ENCODE measurements at regions not wholly inside any gene's neighbourhood (a gene's known extent, or its start where the extent isn't known, plus 50 kb on each side); places are given as distances from the start of the nearest gene placed in this dataset.
"Not testable (repeated sequence)": the region's sequence is repeated elsewhere in the genome, so short reads cannot be mapped to it uniquely, and the experiment has no call there.

DNA sequence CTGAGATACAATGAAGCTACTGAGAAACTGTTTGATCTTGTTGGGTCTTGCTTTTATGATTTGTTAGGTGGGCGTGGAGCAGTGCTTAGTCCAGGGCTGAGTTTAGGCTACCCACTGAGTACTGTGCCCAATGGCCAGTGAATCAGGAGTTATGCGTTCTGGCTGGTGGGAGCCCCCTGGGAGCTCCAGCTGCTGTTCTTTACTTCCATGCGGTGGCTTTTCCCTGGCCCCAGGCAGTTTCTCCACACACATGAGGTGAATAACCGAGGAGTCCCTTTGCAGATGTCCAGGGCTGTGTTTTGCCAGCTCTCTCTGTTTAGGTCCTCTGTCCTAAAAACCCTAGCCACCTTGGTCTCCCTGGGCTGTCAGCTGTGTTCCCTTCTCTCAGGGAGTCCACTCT lies 106.5 kb downstream of the KLF13 start:
- no peak for DNase-seq (ENCODE audit: low read depth)

- no peak for DNase-seq (ENCODE audit: low read depth)
These were observed 106.9 kb downstream of the KLF13 start for GRCh38 chr15:31433574-31433973.

- no peak for DNase-seq (ENCODE audit: low read depth)
These were observed 107.6 kb downstream of the KLF13 start for GRCh38 chr15:31434275-31434587.

DNA sequence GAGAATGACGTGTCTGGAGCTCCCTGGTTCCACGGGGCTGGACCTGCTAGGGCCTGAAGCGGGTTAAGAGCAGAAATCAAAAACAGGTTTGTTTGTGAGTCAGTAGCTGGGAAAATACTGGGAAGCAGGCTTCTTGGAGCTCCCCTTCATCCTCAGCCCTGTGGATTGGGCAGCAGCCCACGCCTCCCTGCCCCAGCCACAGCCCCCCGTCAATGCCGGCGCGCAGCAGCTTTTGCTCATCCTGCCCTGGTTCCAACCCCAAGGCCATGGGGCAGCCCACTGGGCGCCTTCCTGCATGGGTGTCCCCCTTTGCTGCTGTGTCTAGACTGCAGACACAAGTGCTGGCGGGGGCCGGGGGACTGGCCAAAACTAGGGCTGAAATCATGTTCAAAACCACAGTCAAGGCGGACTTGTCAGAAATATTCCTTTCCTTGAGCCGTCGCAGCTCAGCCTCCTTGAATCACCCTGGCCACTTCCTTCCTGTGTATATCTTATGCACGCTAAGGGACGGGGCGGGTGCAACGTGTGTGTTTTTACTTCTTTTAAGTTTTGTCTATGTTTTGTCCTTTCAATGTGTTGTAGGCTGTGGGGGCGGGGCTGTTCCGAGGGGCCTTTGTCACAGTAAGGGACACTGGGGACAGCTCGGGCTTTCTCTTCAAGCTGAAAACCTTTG lies 108.1 kb downstream of the KLF13 start:
- DNase-seq (ENCODE audit: low read depth): peak; percentile 88

DNA sequence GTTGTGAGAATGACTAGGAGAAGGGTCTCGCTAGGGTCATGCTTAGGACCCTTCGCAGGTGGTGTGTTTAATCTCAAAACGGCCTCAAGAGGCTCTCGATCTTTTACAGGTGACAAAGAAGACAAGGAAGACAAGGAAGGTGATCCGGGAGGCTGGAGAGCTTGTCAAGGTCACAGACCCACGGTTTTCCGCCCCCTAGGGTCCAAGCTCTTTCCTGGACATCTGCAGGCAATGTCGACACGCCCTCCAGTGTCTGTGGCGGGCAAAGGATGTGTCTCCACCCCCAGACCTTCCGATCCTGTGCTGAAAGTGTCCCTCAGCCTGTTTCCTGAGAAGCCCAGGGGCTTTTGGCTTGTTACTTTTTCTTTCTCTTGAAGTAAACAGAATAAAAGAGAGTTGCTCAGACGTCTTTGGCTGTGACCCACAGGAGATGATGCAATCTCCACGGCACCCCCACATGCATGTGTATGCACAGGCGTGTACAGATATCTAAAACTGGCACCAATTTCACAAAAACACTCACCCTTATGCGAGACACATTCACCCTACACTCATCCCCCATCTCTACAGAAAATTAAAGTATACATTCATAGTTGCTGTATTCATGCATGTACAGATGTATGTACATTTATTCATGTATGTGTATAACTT lies 108.8 kb downstream of the KLF13 start:
- peak; percentile 87 for DNase-seq (ENCODE audit: low read depth)

DNA sequence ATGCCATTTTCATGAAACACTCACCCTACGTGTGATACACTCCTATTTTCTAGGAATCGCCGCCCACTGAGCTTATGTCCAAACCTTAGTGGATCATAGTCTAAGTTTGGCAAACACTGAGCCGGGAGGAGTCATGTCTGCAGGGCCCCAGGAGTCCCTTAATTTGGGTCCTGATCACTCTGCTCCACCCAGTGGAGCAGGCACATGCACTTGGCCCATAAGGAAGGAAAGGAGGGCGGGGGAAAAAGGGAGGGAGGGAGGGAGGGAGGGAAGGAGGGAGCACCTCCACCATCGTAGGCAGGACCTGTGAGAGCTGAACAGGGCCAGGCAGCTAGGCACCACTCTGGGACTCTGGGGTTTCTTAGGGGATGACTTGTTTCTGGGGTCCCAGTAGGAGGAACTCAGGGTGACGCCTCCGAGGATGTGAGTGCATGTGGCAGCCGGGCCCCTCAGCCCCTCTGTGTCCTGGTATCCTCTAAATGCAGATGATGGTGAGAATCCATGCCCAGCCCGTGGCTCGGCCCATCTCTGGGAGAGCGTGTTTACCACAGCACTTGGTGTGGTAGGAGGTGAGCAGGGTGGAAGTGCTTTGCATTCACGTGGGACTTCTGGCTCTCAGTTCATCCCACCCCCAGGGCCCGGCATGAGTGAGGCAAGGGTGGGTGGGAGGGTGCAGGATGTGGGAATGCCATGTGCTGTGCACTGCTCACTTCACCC lies 109.4 kb downstream of the KLF13 start:
- no peak for DNase-seq (ENCODE audit: low read depth)

DNA sequence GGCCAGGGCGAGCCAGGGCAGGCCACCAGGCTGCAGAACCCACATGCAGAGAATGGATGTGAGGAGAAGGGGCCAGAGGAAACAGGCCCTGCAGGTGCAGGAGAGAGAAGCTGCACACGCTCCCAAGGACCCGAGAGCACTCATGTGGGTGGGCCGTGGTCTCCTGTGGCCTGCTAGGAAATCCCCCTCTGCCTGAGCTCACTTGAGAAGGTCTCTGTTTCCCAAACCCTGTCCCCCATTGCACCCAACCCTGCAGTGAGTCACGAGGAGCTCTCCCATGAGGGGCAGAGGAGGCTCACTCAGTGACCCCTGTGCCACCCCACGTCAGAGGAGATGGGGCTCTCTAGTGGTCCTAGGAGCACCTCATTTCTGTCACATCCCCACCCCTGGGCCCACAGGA lies 111.1 kb downstream of the KLF13 start:
- no peak for DNase-seq (ENCODE audit: low read depth)

- no peak for DNase-seq (ENCODE audit: low read depth)
These were observed 112.1 kb downstream of the KLF13 start for GRCh38 chr15:31438601-31439265.

GRCh38 chr15:31439328-31439727 lies 112.7 kb downstream of the KLF13 start:
- peak; percentile 41 for DNase-seq (ENCODE audit: low read depth)

DNA sequence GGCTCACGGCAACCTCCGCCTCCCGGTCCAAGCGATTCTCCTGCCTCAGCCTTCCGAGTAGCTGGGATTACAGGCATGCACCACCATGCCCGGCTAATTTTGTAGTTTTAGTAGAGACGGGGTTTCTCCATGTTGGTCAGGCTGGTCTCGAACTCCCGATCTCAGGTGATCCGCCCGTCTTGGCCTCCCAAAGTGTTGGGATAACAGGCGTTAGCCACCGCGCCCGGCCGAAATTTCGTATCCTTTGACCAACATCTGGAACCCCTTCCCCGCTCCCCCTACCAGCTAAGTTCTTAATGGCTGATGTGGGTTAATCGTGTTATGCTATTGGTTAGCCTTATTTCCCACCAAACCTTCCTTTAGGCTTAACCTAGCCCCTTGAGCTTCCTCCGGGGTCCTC lies 113.6 kb downstream of the KLF13 start:
- DNase-seq (ENCODE audit: low read depth): not testable (repeated sequence)

- no peak for DNase-seq (ENCODE audit: low read depth)
These were observed 114.2 kb downstream of the KLF13 start for GRCh38 chr15:31440754-31441311.

DNA sequence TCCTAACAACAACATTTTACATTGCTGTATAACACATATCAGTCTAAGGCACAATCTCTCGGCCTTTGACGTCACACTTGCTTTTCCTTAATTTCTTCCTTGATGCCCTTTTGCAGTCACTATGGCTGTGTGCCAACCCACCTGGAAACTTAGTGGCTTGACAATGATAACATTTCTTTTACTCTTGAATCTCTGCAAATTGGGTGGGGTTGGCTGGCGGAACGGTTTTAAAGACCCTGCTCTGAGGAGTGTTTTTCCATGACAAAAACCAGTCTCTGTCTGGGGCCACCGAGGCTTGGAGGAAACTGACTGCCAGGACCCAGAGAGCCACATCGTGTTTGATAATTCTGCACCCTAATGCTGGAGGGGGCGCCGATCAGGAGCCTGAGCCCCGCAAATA lies 115.6 kb downstream of the KLF13 start:
- DNase-seq (ENCODE audit: low read depth): no peak

- DNase-seq (ENCODE audit: low read depth): peak; percentile 59
These were observed 116.1 kb downstream of the KLF13 start for GRCh38 chr15:31442699-31443111.

DNA sequence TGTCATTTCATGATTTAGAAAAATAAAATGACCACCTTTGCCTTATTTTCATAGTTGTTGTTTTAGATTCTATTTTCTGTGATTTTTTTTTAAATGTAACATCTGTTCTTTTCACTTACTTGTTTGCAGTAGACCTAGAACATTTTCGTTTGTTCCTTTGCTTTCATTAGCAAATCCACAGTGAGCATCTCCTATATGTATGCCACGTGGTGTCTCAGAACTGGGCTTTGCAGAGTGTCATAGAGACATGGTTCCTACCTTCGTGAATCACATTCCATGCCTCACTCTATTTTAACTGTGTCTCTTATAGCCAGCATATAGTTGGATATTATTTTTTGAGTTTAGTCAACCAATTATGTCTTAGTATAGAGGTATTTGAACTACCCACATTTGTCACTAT lies 118.2 kb downstream of the KLF13 start:
- no peak for DNase-seq (ENCODE audit: low read depth)

- DNase-seq (ENCODE audit: low read depth): no peak
These were observed 119.9 kb downstream of the KLF13 start for GRCh38 chr15:31446546-31446945.

DNA sequence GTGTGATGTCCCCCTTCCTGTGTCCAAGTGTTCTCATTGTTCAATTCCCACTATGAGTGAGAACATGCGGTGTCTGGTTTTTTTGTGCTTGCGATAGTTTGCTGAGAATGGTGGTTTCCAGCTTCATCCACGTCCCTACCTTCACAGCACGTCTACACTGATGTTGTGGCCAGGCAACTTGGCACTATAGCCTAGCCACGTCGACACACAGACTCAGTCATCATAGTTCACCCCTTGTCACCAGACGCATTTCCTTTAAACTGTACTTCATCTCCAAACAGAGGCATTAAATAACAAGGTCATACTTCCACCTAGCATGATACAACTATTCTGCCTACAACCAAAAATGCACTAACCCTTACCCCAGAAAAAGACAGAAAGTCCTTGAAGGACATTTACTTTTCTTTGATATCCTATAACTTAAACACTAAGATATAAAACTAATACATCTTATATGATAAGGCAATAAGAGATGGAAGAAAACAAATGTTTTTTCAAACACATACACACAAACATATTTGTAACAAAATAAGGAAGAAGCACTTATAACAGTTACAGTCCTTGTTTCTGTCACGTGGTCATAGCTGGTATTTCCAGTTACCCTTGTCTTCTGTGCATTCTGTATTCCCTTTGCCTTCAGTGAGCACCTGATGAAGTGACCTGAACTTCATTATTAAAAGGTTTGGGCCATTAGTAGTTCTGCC lies 121.4 kb downstream of the KLF13 start:
- no peak for DNase-seq (ENCODE audit: low read depth)

GRCh38 chr15:31448635-31448979 lies 122.0 kb downstream of the KLF13 start:
- no peak for DNase-seq (ENCODE audit: low read depth)

GRCh38 chr15:31452595-31453557 lies 126.2 kb downstream of the KLF13 start:
- DNase-seq (ENCODE audit: low read depth): no peak

DNA sequence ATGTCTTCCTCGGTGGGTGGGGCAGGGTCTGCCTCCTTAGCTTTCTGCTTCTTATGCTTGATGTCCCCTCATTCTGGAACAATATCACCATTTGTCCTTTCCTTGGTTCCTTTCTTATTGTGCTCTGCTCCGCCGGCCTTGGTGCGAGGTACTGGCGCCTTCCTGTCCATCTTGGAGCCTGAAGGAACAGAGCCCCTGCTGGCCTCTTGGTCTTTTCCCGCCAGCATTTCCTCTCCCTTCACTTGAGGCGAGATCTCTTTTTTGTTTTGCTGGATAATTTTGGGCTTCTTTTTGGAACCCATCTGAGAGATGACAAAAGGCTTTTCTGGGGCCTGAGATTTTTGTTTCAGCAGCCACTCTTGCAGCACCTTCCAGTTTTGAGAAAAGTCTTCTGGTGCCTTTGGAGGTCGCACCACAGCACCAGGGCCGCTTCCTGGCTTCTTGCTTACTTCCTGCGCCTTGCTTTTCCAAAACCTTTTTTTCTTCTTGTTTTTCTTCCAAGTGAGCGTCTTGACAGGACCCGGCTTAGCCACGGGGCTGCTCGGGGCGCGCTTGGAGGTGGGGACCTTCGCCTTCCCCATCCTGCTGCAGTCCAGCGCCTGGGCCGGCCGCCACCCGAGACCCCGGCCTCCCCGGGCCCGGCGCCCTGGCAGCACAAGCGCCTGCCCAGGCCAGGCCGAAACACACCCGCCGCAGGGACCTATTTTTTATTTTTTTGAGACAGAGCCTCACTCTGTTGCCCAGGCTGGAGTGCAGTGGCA lies 127.1 kb downstream of the KLF13 start:
- DNase-seq (ENCODE audit: low read depth): no peak

- no peak for DNase-seq (ENCODE audit: low read depth)
These were observed 128.9 kb downstream of the KLF13 start for GRCh38 chr15:31455499-31455898.

Measured in Daoy (cell line).